ENCODE measurements at regions not wholly inside any gene's neighbourhood (a gene's known extent, or its start where the extent isn't known, plus 50 kb on each side); places are given as distances from the start of the nearest gene placed in this dataset.
"Not testable (repeated sequence)": the region's sequence is repeated elsewhere in the genome, so short reads cannot be mapped to it uniquely, and the experiment has no call there.

DNA sequence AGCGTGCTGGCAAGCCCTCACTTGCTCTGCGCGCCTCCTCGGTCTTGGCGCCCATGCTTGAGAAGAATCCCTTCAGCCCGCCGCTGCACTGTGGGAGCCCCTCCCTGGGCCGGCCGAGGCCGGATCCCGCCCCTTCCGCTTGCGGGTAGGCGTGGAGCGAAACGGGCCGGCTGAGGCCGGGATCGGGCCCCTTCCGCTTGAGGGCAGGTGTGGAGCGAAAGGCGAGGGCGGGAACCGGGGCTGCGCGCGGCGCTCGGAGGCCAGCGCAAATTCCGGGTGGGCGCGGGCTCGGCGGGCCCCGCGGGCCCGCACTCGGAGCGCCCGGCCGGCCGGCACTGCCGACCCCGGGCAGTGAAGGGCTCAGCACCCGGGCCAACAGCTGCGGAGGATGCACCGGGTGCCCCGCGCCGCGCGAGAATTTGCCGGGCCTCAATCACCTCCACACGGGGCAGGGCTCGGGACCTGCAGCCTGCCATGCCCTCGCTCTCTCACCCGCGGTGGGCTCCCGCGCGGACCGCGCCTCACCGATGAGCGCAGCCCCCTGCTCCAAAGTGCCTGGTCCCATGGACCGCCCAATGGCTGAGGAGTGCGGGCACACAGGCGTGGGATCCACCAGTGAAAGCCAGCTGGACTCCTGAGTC is 58.1 kb upstream of the GBA3 start:
- Histone ChIP-seq H3F3A (ENCODE audit: insufficient read depth, low read length, poor library complexity, severe bottlenecking) (no peaks in the 10 kb centered on the region), H4K20me1 (ENCODE audit: insufficient read depth) (no peaks in the 10 kb centered on the region), H3K4me2 (ENCODE audit: low read length) (no peak overlapping the region), H3K27me3 (ENCODE audit: insufficient read depth, low read depth, low read length) (no peaks in the 10 kb centered on the region), H2AFZ (ENCODE audit: low read depth, low read length) (no peak overlapping the region), H3K9me2 (ENCODE audit: insufficient read depth, low read length) (no peaks in the 10 kb centered on the region), H3K4me3 (ENCODE audit: low read length) (no peak overlapping the region), H3K27ac (ENCODE audit: low read length) (no peak overlapping the region), H3K79me2 (replicated peaks; ENCODE audit: insufficient read depth, low read length) (no peaks in the 10 kb centered on the region), H3K9ac (ENCODE audit: low read length) (no peak overlapping the region), H3K9me3 (ENCODE audit: low read length) (no peaks in the 10 kb centered on the region), H3K36me3 (ENCODE audit: insufficient read depth, low read length) (no peaks in the 10 kb centered on the region)
- TF ChIP-seq MXI1 (conservative IDR thresholded peaks at IDR 0.05; ENCODE audit: poor library complexity, severe bottlenecking) (no peak), RAD21 (conservative IDR thresholded peaks at IDR 0.05) (no peak), SMC3 (conservative IDR thresholded peaks at IDR 0.05; ENCODE audit: poor library complexity) (no peak), EZH2 (IDR thresholded peaks at IDR 0.05; ENCODE audit: borderline replicate concordance, insufficient read depth, low read length, poor library complexity, severe bottlenecking) (no peak), TAF1 (IDR thresholded peaks at IDR 0.05; ENCODE audit: low read depth) (no peak), EP300 (conservative IDR thresholded peaks at IDR 0.05; ENCODE audit: poor library complexity, severe bottlenecking) (no peak), POLR2AphosphoS5 (IDR thresholded peaks at IDR 0.05) (no peak)
- TF ChIP-seq, protein P1, sequence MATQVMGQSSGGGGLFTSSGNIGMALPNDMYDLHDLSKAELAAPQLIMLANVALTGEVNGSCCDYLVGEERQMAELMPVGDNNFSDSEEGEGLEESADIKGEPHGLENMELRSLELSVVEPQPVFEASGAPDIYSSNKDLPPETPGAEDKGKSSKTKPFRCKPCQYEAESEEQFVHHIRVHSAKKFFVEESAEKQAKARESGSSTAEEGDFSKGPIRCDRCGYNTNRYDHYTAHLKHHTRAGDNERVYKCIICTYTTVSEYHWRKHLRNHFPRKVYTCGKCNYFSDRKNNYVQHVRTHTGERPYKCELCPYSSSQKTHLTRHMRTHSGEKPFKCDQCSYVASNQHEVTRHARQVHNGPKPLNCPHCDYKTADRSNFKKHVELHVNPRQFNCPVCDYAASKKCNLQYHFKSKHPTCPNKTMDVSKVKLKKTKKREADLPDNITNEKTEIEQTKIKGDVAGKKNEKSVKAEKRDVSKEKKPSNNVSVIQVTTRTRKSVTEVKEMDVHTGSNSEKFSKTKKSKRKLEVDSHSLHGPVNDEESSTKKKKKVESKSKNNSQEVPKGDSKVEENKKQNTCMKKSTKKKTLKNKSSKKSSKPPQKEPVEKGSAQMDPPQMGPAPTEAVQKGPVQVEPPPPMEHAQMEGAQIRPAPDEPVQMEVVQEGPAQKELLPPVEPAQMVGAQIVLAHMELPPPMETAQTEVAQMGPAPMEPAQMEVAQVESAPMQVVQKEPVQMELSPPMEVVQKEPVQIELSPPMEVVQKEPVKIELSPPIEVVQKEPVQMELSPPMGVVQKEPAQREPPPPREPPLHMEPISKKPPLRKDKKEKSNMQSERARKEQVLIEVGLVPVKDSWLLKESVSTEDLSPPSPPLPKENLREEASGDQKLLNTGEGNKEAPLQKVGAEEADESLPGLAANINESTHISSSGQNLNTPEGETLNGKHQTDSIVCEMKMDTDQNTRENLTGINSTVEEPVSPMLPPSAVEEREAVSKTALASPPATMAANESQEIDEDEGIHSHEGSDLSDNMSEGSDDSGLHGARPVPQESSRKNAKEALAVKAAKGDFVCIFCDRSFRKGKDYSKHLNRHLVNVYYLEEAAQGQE (IDR thresholded peaks at IDR 0.05; ENCODE audit: borderline replicate concordance), result no peak
- TF ChIP-seq, protein P2, sequence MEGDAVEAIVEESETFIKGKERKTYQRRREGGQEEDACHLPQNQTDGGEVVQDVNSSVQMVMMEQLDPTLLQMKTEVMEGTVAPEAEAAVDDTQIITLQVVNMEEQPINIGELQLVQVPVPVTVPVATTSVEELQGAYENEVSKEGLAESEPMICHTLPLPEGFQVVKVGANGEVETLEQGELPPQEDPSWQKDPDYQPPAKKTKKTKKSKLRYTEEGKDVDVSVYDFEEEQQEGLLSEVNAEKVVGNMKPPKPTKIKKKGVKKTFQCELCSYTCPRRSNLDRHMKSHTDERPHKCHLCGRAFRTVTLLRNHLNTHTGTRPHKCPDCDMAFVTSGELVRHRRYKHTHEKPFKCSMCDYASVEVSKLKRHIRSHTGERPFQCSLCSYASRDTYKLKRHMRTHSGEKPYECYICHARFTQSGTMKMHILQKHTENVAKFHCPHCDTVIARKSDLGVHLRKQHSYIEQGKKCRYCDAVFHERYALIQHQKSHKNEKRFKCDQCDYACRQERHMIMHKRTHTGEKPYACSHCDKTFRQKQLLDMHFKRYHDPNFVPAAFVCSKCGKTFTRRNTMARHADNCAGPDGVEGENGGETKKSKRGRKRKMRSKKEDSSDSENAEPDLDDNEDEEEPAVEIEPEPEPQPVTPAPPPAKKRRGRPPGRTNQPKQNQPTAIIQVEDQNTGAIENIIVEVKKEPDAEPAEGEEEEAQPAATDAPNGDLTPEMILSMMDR (IDR thresholded peaks at IDR 0.05; ENCODE audit: poor library complexity, severe bottlenecking), result no peak

DNA sequence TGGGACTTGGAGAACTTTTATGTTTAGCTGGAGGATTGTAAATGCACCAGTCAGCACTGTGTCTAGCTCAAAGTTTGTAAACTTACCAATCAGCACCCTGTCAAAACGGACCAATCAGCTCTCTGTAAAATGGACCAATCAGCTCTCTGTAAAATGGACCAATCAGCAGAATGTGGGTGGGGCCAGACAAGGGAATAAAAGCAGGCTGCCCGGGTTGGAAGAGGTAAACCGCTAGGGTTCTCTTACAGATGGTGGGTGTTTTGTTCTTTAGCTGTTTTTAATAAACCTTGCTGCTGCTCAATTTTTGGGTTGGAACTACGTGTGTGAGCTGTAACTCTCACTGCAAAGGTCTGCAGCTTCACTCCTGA is 57.6 kb upstream of the GBA3 start:
- not testable (repeated sequence) for H4K20me1 ChIP-seq (ENCODE audit: insufficient read depth); H3K36me3 ChIP-seq (ENCODE audit: insufficient read depth, low read length); H3K79me2 ChIP-seq (replicated peaks; ENCODE audit: insufficient read depth, low read length); H3K9me3 ChIP-seq (ENCODE audit: low read length); H3K4me2 ChIP-seq (ENCODE audit: low read length); H3K27me3 ChIP-seq (ENCODE audit: insufficient read depth, low read depth, low read length); H3K9me2 ChIP-seq (ENCODE audit: insufficient read depth, low read length); H3K9ac ChIP-seq (ENCODE audit: low read length); H3K4me3 ChIP-seq (ENCODE audit: low read length); H2AFZ ChIP-seq (ENCODE audit: low read depth, low read length); H3K27ac ChIP-seq (ENCODE audit: low read length); H3F3A ChIP-seq (ENCODE audit: insufficient read depth, low read length, poor library complexity, severe bottlenecking)

DNA sequence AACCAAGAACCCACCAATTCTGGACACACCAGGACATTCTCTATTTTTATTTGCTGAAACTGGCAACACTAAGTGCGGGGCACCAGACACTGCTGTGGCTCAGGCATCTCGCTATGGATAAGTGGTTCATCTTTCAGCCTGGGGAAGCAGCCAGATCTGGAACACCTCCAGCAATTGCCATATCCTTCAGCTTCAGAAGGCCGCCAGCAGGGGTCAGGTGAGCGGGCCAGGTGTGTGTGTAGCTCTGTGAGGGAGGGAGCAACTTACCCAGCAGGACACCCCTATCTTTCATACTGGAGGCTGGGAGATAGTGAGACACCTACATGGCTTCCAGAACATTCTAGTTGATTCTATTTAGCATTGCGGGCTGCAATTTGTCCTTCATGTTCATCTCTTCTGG is 57.0 kb upstream of the GBA3 start:
- no peaks in the 10 kb centered on the region for H3K9me3 ChIP-seq (ENCODE audit: low read length)
- H4K20me1 ChIP-seq (ENCODE audit: insufficient read depth), result no peaks in the 10 kb centered on the region
- no peaks in the 10 kb centered on the region for H3K79me2 ChIP-seq (replicated peaks; ENCODE audit: insufficient read depth, low read length)
- no peaks in the 10 kb centered on the region for H3K9me2 ChIP-seq (ENCODE audit: insufficient read depth, low read length)
- no peak overlapping the region for H3K4me2 ChIP-seq (ENCODE audit: low read length)
- no peaks in the 10 kb centered on the region for H3K36me3 ChIP-seq (ENCODE audit: insufficient read depth, low read length)
- TF ChIP-seq, protein P2 (IDR thresholded peaks at IDR 0.05; ENCODE audit: poor library complexity, severe bottlenecking), result no peak
- TF ChIP-seq TAF1 (IDR thresholded peaks at IDR 0.05; ENCODE audit: low read depth), result no peak
- TF ChIP-seq SMC3 (conservative IDR thresholded peaks at IDR 0.05; ENCODE audit: poor library complexity), result no peak
- no peak for TF ChIP-seq RAD21 (conservative IDR thresholded peaks at IDR 0.05)
- TF ChIP-seq, protein P1 (IDR thresholded peaks at IDR 0.05; ENCODE audit: borderline replicate concordance), result no peak
- TF ChIP-seq MXI1 (conservative IDR thresholded peaks at IDR 0.05; ENCODE audit: poor library complexity, severe bottlenecking), result no peak
- H3K27me3 ChIP-seq (ENCODE audit: insufficient read depth, low read depth, low read length), result no peaks in the 10 kb centered on the region
- H3K27ac ChIP-seq (ENCODE audit: low read length), result no peak overlapping the region
- H3F3A ChIP-seq (ENCODE audit: insufficient read depth, low read length, poor library complexity, severe bottlenecking), result no peaks in the 10 kb centered on the region
- no peak overlapping the region for H3K9ac ChIP-seq (ENCODE audit: low read length)
- H2AFZ ChIP-seq (ENCODE audit: low read depth, low read length), result no peak overlapping the region
- H3K4me3 ChIP-seq (ENCODE audit: low read length), result no peak overlapping the region

All from neural cell (in vitro differentiated cells).